ENCODE measurements at regions not wholly inside any gene's neighbourhood (a gene's known extent, or its start where the extent isn't known, plus 50 kb on each side); places are given as distances from the start of the nearest gene placed in this dataset.

DNA sequence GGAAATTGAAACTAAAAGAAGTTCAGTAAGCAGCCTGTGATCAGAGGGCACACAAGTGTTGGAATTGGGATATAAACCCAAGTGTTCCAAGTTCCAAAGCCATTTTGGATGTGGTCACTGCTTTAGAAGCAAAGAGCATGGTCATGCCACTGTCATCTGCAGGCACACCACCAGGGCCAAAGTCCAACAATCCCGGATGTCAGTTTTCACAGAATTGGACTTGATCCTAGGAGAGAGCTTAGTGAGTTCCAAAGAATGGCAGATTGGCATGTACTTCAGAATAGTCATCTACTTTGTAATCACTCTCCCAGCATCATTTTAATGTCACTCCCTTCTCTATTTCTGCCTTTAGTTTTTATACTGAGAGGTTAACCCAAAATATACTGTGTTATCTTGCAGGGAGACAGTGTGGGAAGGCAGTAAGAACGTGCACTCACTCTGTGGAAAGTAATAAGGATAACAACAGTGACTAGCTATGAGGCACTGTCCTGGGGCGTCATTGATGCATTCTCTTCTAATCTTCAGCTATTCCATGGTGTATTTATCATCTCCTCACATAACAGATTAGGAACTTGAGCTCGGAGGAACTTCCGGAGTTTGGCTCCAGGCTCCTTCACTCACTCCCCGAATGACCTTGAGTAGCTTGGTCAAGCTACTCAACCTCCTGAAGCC is 388.0 kb downstream of the ACTL7B start (continued):
- TF ChIP-seq ZKSCAN1 (IDR thresholded peaks at IDR 0.05; ENCODE audit: low read length) (no peak), NFE2L2 (IDR thresholded peaks at IDR 0.05; ENCODE audit: low read length) (no peak), BHLHE40 (IDR thresholded peaks at IDR 0.05; ENCODE audit: low read length) (peak; percentile 86), ZFAT (CRISPR knock-in tag; conservative IDR thresholded peaks at IDR 0.05) (no peak), TEAD3 (CRISPR knock-in tag; optimal IDR thresholded peaks at IDR 0.05; ENCODE audit: borderline replicate concordance) (peak; percentile 15), SRSF4 (IDR thresholded peaks at IDR 0.05; ENCODE audit: low read depth, low read length, poor library complexity, severe bottlenecking) (no peak), ZNF292 (CRISPR knock-in tag; IDR thresholded peaks at IDR 0.05; ENCODE audit: borderline replicate concordance, low read depth) (peak; percentile 43; the same call in 1 of the 2 replicates), ZEB1 (IDR thresholded peaks at IDR 0.05; ENCODE audit: insufficient replicate concordance, low read depth) (no peak), ARHGAP35 (CRISPR knock-in tag; IDR thresholded peaks at IDR 0.05; ENCODE audit: borderline replicate concordance) (no peak), ELF1 (CRISPR knock-in tag; IDR thresholded peaks at IDR 0.05) (0 out of 2 replicates have a peak, but pooled peaks have one; percentile 46), ZIK1 (CRISPR knock-in tag; IDR thresholded peaks at IDR 0.05; ENCODE audit: borderline replicate concordance, low read depth) (no peak), JDP2 (CRISPR knock-in tag; IDR thresholded peaks at IDR 0.05; ENCODE audit: borderline replicate concordance) (no peak), TSC22D2 (CRISPR knock-in tag; IDR thresholded peaks at IDR 0.05; ENCODE audit: borderline replicate concordance) (no peak), PAF1 (CRISPR knock-in tag; IDR thresholded peaks at IDR 0.05) (no peak), NFYB (CRISPR knock-in tag; IDR thresholded peaks at IDR 0.05) (no peak)
- TF ChIP-seq, protein P1, sequence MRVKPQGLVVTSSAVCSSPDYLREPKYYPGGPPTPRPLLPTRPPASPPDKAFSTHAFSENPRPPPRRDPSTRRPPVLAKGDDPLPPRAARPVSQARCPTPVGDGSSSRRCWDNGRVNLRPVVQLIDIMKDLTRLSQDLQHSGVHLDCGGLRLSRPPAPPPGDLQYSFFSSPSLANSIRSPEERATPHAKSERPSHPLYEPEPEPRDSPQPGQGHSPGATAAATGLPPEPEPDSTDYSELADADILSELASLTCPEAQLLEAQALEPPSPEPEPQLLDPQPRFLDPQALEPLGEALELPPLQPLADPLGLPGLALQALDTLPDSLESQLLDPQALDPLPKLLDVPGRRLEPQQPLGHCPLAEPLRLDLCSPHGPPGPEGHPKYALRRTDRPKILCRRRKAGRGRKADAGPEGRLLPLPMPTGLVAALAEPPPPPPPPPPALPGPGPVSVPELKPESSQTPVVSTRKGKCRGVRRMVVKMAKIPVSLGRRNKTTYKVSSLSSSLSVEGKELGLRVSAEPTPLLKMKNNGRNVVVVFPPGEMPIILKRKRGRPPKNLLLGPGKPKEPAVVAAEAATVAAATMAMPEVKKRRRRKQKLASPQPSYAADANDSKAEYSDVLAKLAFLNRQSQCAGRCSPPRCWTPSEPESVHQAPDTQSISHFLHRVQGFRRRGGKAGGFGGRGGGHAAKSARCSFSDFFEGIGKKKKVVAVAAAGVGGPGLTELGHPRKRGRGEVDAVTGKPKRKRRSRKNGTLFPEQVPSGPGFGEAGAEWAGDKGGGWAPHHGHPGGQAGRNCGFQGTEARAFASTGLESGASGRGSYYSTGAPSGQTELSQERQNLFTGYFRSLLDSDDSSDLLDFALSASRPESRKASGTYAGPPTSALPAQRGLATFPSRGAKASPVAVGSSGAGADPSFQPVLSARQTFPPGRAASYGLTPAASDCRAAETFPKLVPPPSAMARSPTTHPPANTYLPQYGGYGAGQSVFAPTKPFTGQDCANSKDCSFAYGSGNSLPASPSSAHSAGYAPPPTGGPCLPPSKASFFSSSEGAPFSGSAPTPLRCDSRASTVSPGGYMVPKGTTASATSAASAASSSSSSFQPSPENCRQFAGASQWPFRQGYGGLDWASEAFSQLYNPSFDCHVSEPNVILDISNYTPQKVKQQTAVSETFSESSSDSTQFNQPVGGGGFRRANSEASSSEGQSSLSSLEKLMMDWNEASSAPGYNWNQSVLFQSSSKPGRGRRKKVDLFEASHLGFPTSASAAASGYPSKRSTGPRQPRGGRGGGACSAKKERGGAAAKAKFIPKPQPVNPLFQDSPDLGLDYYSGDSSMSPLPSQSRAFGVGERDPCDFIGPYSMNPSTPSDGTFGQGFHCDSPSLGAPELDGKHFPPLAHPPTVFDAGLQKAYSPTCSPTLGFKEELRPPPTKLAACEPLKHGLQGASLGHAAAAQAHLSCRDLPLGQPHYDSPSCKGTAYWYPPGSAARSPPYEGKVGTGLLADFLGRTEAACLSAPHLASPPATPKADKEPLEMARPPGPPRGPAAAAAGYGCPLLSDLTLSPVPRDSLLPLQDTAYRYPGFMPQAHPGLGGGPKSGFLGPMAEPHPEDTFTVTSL (CRISPR knock-in tag; IDR thresholded peaks at IDR 0.05; ENCODE audit: borderline replicate concordance), result peak; percentile 77; the same call in 1 of the 2 replicates
- TF ChIP-seq, protein P2, sequence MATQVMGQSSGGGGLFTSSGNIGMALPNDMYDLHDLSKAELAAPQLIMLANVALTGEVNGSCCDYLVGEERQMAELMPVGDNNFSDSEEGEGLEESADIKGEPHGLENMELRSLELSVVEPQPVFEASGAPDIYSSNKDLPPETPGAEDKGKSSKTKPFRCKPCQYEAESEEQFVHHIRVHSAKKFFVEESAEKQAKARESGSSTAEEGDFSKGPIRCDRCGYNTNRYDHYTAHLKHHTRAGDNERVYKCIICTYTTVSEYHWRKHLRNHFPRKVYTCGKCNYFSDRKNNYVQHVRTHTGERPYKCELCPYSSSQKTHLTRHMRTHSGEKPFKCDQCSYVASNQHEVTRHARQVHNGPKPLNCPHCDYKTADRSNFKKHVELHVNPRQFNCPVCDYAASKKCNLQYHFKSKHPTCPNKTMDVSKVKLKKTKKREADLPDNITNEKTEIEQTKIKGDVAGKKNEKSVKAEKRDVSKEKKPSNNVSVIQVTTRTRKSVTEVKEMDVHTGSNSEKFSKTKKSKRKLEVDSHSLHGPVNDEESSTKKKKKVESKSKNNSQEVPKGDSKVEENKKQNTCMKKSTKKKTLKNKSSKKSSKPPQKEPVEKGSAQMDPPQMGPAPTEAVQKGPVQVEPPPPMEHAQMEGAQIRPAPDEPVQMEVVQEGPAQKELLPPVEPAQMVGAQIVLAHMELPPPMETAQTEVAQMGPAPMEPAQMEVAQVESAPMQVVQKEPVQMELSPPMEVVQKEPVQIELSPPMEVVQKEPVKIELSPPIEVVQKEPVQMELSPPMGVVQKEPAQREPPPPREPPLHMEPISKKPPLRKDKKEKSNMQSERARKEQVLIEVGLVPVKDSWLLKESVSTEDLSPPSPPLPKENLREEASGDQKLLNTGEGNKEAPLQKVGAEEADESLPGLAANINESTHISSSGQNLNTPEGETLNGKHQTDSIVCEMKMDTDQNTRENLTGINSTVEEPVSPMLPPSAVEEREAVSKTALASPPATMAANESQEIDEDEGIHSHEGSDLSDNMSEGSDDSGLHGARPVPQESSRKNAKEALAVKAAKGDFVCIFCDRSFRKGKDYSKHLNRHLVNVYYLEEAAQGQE (IDR thresholded peaks at IDR 0.05; ENCODE audit: borderline replicate concordance in 1 of 2, low read depth in 1 of 2, low read length in 2 of 2), result no peak
- TF ChIP-seq, protein P3, sequence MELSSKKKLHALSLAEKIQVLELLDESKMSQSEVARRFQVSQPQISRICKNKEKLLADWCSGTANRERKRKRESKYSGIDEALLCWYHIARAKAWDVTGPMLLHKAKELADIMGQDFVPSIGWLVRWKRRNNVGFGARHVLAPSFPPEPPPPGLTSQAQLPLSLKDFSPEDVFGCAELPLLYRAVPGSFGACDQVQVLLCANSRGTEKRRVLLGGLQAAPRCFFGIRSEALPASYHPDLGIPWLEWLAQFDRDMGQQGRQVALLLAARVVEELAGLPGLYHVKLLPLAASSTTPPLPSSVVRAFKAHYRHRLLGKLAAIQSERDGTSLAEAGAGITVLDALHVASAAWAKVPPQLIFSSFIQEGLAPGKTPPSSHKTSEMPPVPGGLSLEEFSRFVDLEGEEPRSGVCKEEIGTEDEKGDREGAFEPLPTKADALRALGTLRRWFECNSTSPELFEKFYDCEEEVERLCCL (CRISPR knock-in tag; IDR thresholded peaks at IDR 0.05; ENCODE audit: borderline replicate concordance), result no peak
- TF ChIP-seq, protein P4, sequence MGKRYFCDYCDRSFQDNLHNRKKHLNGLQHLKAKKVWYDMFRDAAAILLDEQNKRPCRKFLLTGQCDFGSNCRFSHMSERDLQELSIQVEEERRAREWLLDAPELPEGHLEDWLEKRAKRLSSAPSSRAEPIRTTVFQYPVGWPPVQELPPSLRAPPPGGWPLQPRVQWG (CRISPR knock-in tag; IDR thresholded peaks at IDR 0.05; ENCODE audit: borderline replicate concordance, low read depth), result no peak

Measured in HepG2 (cell line).